ENCODE measurements at regions not wholly inside any gene's neighbourhood (a gene's known extent, or its start where the extent isn't known, plus 50 kb on each side); places are given as distances from the start of the nearest gene placed in this dataset.

- TF ChIP-seq CTCF (conservative IDR thresholded peaks at IDR 0.05; ENCODE audit: low read length), result no peak
- TF ChIP-seq EZH2phosphoT487 (IDR thresholded peaks at IDR 0.05; ENCODE audit: borderline replicate concordance), result no peak
These were observed 105.6 kb upstream of the TRABD2B start for GRCh38 chr1:48102766-48103165.

Measured in Loucy (cell line).